ENCODE measurements at regions not wholly inside any gene's neighbourhood (a gene's known extent, or its start where the extent isn't known, plus 50 kb on each side); places are given as distances from the start of the nearest gene placed in this dataset.

DNA sequence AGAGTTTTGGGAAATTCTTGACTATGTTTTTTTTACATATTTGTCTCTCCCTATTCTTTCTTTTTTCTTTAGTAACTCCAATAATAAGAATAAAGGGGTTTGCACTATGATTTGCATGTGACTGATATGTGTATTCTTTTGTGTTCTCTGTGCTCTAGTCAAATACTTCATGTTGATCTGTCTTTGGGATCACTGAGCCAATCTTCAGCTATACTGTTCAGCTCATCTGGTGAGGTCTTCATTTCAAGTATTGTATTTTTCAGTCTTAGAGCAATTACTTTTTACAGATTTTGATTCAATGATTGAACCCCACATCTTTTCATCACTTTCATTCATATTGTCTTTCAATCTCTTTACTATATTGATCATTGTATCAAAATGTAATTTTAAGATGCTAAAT, 58.1 kb upstream of the TAF11L2 start:
- DNase-seq (ENCODE audit: extremely low spot score): no peak
- TF ChIP-seq, protein P1, sequence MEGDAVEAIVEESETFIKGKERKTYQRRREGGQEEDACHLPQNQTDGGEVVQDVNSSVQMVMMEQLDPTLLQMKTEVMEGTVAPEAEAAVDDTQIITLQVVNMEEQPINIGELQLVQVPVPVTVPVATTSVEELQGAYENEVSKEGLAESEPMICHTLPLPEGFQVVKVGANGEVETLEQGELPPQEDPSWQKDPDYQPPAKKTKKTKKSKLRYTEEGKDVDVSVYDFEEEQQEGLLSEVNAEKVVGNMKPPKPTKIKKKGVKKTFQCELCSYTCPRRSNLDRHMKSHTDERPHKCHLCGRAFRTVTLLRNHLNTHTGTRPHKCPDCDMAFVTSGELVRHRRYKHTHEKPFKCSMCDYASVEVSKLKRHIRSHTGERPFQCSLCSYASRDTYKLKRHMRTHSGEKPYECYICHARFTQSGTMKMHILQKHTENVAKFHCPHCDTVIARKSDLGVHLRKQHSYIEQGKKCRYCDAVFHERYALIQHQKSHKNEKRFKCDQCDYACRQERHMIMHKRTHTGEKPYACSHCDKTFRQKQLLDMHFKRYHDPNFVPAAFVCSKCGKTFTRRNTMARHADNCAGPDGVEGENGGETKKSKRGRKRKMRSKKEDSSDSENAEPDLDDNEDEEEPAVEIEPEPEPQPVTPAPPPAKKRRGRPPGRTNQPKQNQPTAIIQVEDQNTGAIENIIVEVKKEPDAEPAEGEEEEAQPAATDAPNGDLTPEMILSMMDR (IDR thresholded peaks at IDR 0.05; ENCODE audit: control extremely low read depth, extremely low read depth, low read depth, missing control alignments): no peak
- ChIA-PET POLR2A (no interaction called here), CTCF (interaction anchor here (1.3 to 1.9 kb wide), 2 partner anchors 182 to 224 kb away, joined by 3 to 5 read pairs; no protein-coding TSS in a partner anchor)

DNA sequence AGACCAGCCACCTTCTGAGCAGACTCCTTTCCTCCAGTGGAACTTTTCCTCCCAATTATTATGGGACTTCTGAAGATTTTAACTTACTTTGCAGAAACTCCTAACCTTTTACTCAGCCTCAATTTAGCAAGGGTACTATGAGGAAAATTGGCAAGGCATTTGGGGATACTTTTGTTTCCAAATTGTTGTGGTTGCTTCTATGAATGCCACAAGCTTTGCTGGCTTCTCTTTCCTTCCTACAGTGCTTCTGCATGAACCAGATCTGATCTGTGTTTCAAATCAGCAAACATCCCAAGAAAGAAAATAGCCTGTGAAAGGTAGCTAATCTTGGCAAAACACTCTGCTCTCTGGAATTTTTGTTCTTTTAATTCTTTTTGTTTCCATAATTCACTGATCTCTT, 57.3 kb upstream of the TAF11L2 start:
- no peak for DNase-seq (ENCODE audit: extremely low spot score)
- TF ChIP-seq, protein P1 (IDR thresholded peaks at IDR 0.05; ENCODE audit: control extremely low read depth, extremely low read depth, low read depth, missing control alignments): no peak
- CTCF ChIA-PET: interaction anchor here (1.9 kb wide), 1 partner anchor 225 kb away, joined by 5 read pairs; no protein-coding TSS in a partner anchor
- POLR2A ChIA-PET: no interaction called here

- TF ChIP-seq, protein P1 (IDR thresholded peaks at IDR 0.05; ENCODE audit: control extremely low read depth, extremely low read depth, low read depth, missing control alignments): no peak
- no peak for DNase-seq (ENCODE audit: extremely low spot score)
- CTCF ChIA-PET: no interaction called here
- POLR2A ChIA-PET: no interaction called here
These were observed 56.7 kb upstream of the TAF11L2 start for GRCh38 chr5:17441351-17441750.

GRCh38 chr5:17443333-17444130, 54.5 kb upstream of the TAF11L2 start:
- ChIA-PET CTCF (interaction anchor here (1.4 kb wide), 1 partner anchor 8 kb away, joined by 3 read pairs; no protein-coding TSS in a partner anchor), POLR2A (no interaction called here)
- TF ChIP-seq, protein P1 (IDR thresholded peaks at IDR 0.05; ENCODE audit: control extremely low read depth, extremely low read depth, low read depth, missing control alignments): no peak

GRCh38 chr5:17444496-17444895, 53.5 kb upstream of the TAF11L2 start:
- ChIA-PET CTCF (interaction anchor here (1.4 kb wide), 1 partner anchor 9 kb away, joined by 3 read pairs; no protein-coding TSS in a partner anchor), POLR2A (no interaction called here)
- TF ChIP-seq, protein P1 (IDR thresholded peaks at IDR 0.05; ENCODE audit: control extremely low read depth, extremely low read depth, low read depth, missing control alignments): no peak
- DNase-seq (ENCODE audit: extremely low spot score): no peak

More at GRCh38 chr5:17443333-17444130, 54.5 kb upstream of the TAF11L2 start:
- no peak for DNase-seq (ENCODE audit: extremely low spot score)

GRCh38 chr5:17445185-17445584, 52.8 kb upstream of the TAF11L2 start:
- TF ChIP-seq, protein P1 (IDR thresholded peaks at IDR 0.05; ENCODE audit: control extremely low read depth, extremely low read depth, low read depth, missing control alignments): no peak
- DNase-seq (ENCODE audit: extremely low spot score): no peak
- ChIA-PET CTCF (interaction anchor here (0.8 to 1.4 kb wide), 2 partner anchors 10 to 28 kb away, joined by 3 read pairs; no protein-coding TSS in a partner anchor), POLR2A (no interaction called here)

All from GM10248 (cell line).